NT2/D1 (cell line): ENCODE measurements at regions not wholly inside any gene's neighbourhood (a gene's known extent, or its start where the extent isn't known, plus 50 kb on each side); places are given as distances from the start of the nearest gene placed in this dataset.
"Not testable (repeated sequence)": the region's sequence is repeated elsewhere in the genome, so short reads cannot be mapped to it uniquely, and the experiment has no call there.

Experiments used
- DNase-seq: peaks from one replicate; pipeline ENCODE4 v3.0.0-alpha.2; 2011; ENCODE audit warnings: low read depth, low spot score
- H3K27me3 ChIP-seq: 2 replicates; pipeline ENCODE4 v1.6.0; 2011; ENCODE audit warnings: mild to moderate bottlenecking; ENCODE audit not compliant: insufficient read length, insufficient read depth
- H3K36me3 ChIP-seq: 2 replicates; pipeline ENCODE4 v1.6.1; 2011; ENCODE audit warnings: mild to moderate bottlenecking, low read length, mixed read lengths; ENCODE audit not compliant: insufficient read depth, insufficient read length
- H3K4me1 ChIP-seq: 2 replicates; pipeline ENCODE4 v1.5.1; 2011; ENCODE audit not compliant: insufficient read depth, insufficient read length
- H3K4me3 ChIP-seq: 2 replicates; pipeline ENCODE4 v1.5.1; 2011; ENCODE audit warnings: low read depth; ENCODE audit not compliant: insufficient read length
- H3K9ac ChIP-seq: 2 replicates; pipeline ENCODE4 v1.6.0; 2011; ENCODE audit warnings: low read depth; ENCODE audit not compliant: insufficient read length
- H3K9me3 ChIP-seq: 2 replicates; pipeline ENCODE4 v1.5.1; 2011; ENCODE audit warnings: mild to moderate bottlenecking, low read length; ENCODE audit not compliant: insufficient read depth
- SUZ12 ChIP-seq: IDR thresholded peaks from 2 replicates; pipeline ENCODE4 v1.6.1; 2011; ENCODE audit not compliant: insufficient read length, insufficient read depth; ENCODE audit errors: extremely low read depth
- YY1 ChIP-seq: IDR thresholded peaks from 2 replicates; pipeline ENCODE4 v1.6.1; 2011; ENCODE audit not compliant: insufficient read length, insufficient read depth
- ZNF274 ChIP-seq: IDR thresholded peaks from 2 replicates; pipeline ENCODE4 v1.6.1; 2011; ENCODE audit warnings: mild to moderate bottlenecking, low read depth, low read length

DNA sequence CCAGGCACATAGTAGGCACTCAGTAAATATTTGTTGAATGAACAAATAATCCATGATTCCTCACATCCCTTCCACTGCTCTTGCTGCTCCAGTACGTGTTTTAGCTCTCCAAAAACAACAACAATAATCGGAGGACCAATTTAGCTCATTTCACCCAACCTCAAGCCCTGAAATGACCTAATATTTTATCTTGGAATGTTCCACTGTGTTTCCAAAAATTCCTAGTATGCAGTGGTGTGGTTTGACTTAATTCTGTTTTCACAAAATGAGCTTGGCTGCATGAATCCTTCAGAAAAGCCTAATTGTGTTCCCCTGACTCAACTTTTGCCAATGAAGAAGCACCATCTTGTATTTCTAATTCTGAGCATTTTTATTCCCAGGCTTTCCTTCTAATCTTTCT lies 168.0 kb upstream of the PHACTR1 start:
- Histone ChIP-seq H3K4me1 (no peaks in the 10 kb centered on the region), H3K27me3 (no peaks in the 10 kb centered on the region), H3K9ac (no peak overlapping the region), H3K9me3 (no peaks in the 10 kb centered on the region; the same call in 1 of the 2 replicates), H3K4me3 (no peak overlapping the region), H3K36me3 (no peaks in the 10 kb centered on the region)
- TF ChIP-seq YY1 (no peak), SUZ12 (no peak), ZNF274 (no peak)
- DNase-seq: no peak

DNA sequence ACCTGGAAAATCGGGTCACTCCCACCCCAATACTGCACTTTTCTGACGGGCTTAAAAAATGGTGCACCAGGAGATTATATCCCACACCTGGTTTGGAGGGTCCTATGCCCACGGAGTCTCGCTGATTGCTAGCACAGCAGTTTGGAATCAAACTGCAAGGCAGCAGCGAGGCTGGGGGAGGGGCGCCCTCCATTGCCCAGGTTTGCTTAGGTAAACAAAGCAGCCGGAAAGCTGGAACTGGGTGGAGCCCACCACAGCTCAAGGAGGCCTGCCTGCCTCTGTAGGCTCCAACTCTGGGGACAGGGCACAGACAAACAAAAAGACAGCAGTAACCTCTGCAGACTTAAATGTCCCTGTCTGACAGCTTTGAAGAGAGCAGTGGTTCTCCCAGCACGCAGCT lies 167.1 kb upstream of the PHACTR1 start:
- H3K4me3 ChIP-seq, H3K9ac ChIP-seq, H3K27me3 ChIP-seq, H3K36me3 ChIP-seq, DNase-seq, H3K4me1 ChIP-seq, H3K9me3 ChIP-seq: not testable (repeated sequence)

DNA sequence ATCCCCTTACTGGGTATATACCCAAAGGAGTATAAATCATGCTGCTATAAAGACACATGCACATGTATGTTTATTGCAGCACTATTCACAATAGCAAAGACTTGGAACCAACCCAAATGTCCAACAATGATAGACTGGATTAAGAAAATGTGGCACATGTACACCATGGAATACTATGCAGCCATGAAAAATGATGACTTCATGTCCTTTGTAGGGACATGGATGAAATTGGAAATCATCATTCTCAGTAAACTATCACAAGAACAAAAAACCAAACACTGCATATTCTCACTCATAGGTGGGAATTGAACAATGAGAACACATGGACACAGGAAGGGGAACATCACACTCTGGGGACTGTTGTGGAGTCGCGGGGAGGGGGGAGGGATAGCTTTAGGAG lies 161.7 kb upstream of the PHACTR1 start:
- H3K9ac ChIP-seq, DNase-seq, H3K36me3 ChIP-seq, H3K4me3 ChIP-seq, H3K9me3 ChIP-seq, H3K4me1 ChIP-seq, H3K27me3 ChIP-seq: not testable (repeated sequence)

- no peaks in the 10 kb centered on the region for H3K36me3 ChIP-seq
- no peak for DNase-seq
- H3K27me3 ChIP-seq: no peaks in the 10 kb centered on the region
- no peak for TF ChIP-seq SUZ12
- H3K9ac ChIP-seq: no peak overlapping the region
- H3K9me3 ChIP-seq: peaks cover 12% of the 10 kb centered on the region; the same call in 1 of the 2 replicates
- no peaks in the 10 kb centered on the region for H3K4me1 ChIP-seq
- no peak overlapping the region for H3K4me3 ChIP-seq
Observed at GRCh38 chr6:12555267-12555666, 161.3 kb upstream of the PHACTR1 start.

DNA sequence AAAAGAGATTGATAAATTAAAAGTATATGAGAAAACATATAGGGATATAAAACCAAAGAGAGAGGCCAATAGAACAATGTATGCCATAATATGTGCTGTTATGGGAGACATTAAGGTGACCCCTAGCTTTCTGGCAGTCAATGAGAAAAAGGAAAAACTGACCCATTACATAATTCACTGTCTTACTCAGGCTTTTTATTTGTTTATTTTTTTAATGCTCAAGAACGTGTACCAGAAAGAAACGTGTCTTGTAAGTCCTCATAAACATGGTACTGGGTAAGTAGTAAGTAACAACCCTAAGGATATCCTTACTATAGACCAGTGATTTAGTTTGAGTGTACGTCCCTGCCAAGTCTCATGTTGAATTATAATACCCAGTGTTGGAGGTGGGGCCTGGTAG lies 160.8 kb upstream of the PHACTR1 start:
- DNase-seq: no peak
- Histone ChIP-seq H3K4me3 (no peak overlapping the region), H3K36me3 (no peaks in the 10 kb centered on the region), H3K27me3 (no peaks in the 10 kb centered on the region), H3K4me1 (no peaks in the 10 kb centered on the region), H3K9me3 (peaks cover 16% of the 10 kb centered on the region; the same call in 1 of the 2 replicates), H3K9ac (no peak overlapping the region)
- TF ChIP-seq ZNF274 (no peak), SUZ12 (no peak), YY1 (no peak)

DNA sequence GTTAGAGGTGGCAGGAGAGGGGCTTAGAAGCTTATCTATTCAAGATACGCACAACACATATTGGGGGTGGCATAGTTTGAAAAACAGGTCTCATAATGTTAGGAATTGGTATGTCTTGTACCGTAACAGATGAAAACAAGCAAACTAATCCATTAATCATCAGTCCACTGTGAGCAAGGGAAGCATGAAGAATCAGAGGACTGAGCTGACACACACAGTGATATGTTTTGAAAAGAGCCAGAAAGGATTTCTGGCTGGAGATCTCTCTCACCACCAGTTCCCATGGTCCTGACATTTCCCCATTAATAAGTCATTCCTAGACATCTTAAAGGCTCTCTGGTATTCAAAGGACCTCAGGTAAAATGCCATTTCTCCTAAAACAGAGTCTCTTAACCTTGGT lies 158.8 kb upstream of the PHACTR1 start:
- DNase-seq: no peak
- no peak overlapping the region for H3K9ac ChIP-seq
- H3K4me1 ChIP-seq: no peaks in the 10 kb centered on the region
- H3K9me3 ChIP-seq: peaks cover 20% of the 10 kb centered on the region; the same call in 1 of the 2 replicates
- H3K27me3 ChIP-seq: no peaks in the 10 kb centered on the region
- TF ChIP-seq YY1 (no peak), ZNF274 (no peak)
- no peak overlapping the region for H3K4me3 ChIP-seq
- no peaks in the 10 kb centered on the region for H3K36me3 ChIP-seq

GRCh38 chr6:12560315-12560714 lies 156.3 kb upstream of the PHACTR1 start:
- DNase-seq: no peak
- Histone ChIP-seq H3K36me3 (no peaks in the 10 kb centered on the region), H3K4me1 (no peaks in the 10 kb centered on the region), H3K4me3 (no peak overlapping the region), H3K9me3 (peaks cover 20% of the 10 kb centered on the region; the same call in 1 of the 2 replicates), H3K27me3 (no peaks in the 10 kb centered on the region), H3K9ac (no peak overlapping the region)
- TF ChIP-seq YY1 (no peak), SUZ12 (no peak), ZNF274 (no peak)

- TF ChIP-seq ZNF274: no peak
- TF ChIP-seq SUZ12: no peak
- TF ChIP-seq YY1: no peak
- H3K4me1 ChIP-seq: no peaks in the 10 kb centered on the region
- no peaks in the 10 kb centered on the region for H3K36me3 ChIP-seq
- no peaks in the 10 kb centered on the region for H3K9me3 ChIP-seq
- no peak for DNase-seq
- H3K27me3 ChIP-seq: no peaks in the 10 kb centered on the region
- H3K9ac ChIP-seq: no peak overlapping the region
- no peak overlapping the region for H3K4me3 ChIP-seq
Observed at GRCh38 chr6:12566618-12567123, 149.9 kb upstream of the PHACTR1 start.
